Amniotic stem cell (primary cell): ENCODE measurements at regions not wholly inside any gene's neighbourhood (a gene's known extent, or its start where the extent isn't known, plus 50 kb on each side); places are given as distances from the start of the nearest gene placed in this dataset.
A peak's percentile ranks its signal among the peaks of the same experiment; 100 is the strongest.

Experiments
- DNase-seq: peaks from one replicate; lab custom pipeline; 2025; lab: John Stamatoyannopoulos, UW

GRCh38 chr7:21221130-21221529 lies 206.8 kb upstream of the SP4 start:
- DNase-seq = no peak

- DNase-seq = no peak
These were observed 189.3 kb upstream of the SP4 start for GRCh38 chr7:21238400-21239116.

- DNase-seq = no peak
These were observed 184.6 kb upstream of the SP4 start for GRCh38 chr7:21243265-21243664.

- no peak for DNase-seq
These were observed 176.6 kb upstream of the SP4 start for GRCh38 chr7:21251151-21251800.

- DNase-seq = no peak
These were observed 173.9 kb upstream of the SP4 start for GRCh38 chr7:21253740-21254687.

GRCh38 chr7:21256310-21256877 lies 171.5 kb upstream of the SP4 start:
- DNase-seq = peak; percentile 11

- DNase-seq = no peak
These were observed 166.9 kb upstream of the SP4 start for GRCh38 chr7:21260939-21261338.

- no peak for DNase-seq
These were observed 166.0 kb upstream of the SP4 start for GRCh38 chr7:21261627-21262594.

GRCh38 chr7:21269021-21269420 lies 158.9 kb upstream of the SP4 start:
- no peak for DNase-seq

- no peak for DNase-seq
These were observed 151.3 kb upstream of the SP4 start for GRCh38 chr7:21276471-21277035.

- DNase-seq = no peak
These were observed 148.9 kb upstream of the SP4 start for GRCh38 chr7:21278944-21279343.

- DNase-seq = no peak
These were observed 146.7 kb upstream of the SP4 start for GRCh38 chr7:21281193-21281592.

GRCh38 chr7:21293771-21294170 lies 134.1 kb upstream of the SP4 start:
- DNase-seq = no peak

- DNase-seq = no peak
These were observed 128.1 kb upstream of the SP4 start for GRCh38 chr7:21299766-21300165.

GRCh38 chr7:21300692-21301091 lies 127.2 kb upstream of the SP4 start:
- DNase-seq = no peak

- no peak for DNase-seq
These were observed 123.0 kb upstream of the SP4 start for GRCh38 chr7:21304808-21305375.

- no peak for DNase-seq
These were observed 122.2 kb upstream of the SP4 start for GRCh38 chr7:21305455-21306235.

- DNase-seq = no peak
These were observed 112.9 kb upstream of the SP4 start for GRCh38 chr7:21314954-21315353.
